ENCODE measurements at regions not wholly inside any gene's neighbourhood (a gene's known extent, or its start where the extent isn't known, plus 50 kb on each side); places are given as distances from the start of the nearest gene placed in this dataset.
A peak's percentile ranks its signal among the peaks of the same experiment; 100 is the strongest.

DNA sequence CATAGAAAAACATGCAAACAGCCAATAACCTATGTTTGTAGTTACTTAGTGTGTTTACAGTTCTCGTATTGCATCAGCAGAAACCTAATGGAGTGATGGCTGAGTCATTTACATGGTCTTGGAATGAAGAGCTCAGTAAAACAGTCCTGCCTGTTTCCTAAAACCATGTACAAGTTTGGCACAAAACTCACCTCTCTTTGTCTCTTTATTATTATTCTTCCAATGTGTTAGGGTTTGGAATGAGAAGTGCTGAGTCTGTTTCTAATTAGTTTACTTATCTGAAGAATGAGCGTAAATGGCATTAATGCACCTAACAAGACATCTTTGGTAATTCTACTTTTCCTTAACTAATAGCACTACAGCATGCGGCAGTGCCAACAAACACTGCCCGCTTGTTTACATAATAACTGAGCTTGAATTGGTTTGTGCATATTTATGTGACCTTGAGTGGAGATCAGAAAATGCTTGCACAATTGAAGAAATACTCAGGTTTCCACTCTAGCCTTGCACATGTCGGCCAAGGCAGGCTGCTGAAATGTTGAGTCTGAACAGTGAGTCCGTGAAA lies 385.4 kb upstream of the SEMA6D start:
- DNase-seq, result peak; percentile 59 to 61
- WGBS, 2 donors, result 34 to 41% methylated on average over 6 of the region's 6 CpGs
- intact Hi-C loops (cut with DNase I), result no loop called here
- TF ChIP-seq, protein P1, sequence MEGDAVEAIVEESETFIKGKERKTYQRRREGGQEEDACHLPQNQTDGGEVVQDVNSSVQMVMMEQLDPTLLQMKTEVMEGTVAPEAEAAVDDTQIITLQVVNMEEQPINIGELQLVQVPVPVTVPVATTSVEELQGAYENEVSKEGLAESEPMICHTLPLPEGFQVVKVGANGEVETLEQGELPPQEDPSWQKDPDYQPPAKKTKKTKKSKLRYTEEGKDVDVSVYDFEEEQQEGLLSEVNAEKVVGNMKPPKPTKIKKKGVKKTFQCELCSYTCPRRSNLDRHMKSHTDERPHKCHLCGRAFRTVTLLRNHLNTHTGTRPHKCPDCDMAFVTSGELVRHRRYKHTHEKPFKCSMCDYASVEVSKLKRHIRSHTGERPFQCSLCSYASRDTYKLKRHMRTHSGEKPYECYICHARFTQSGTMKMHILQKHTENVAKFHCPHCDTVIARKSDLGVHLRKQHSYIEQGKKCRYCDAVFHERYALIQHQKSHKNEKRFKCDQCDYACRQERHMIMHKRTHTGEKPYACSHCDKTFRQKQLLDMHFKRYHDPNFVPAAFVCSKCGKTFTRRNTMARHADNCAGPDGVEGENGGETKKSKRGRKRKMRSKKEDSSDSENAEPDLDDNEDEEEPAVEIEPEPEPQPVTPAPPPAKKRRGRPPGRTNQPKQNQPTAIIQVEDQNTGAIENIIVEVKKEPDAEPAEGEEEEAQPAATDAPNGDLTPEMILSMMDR (IDR thresholded peaks at IDR 0.05), result no peak
- TF ChIP-seq POLR2A (IDR thresholded peaks at IDR 0.05), result peak in 1 of 2 donors; percentile 38
- Histone ChIP-seq H3K27ac (peak overlapping the region; percentile 5 to 74 (median 68)), H3K4me1 (peaks cover 15 to 16% of the 10 kb centered on the region in 2 donors), H3K4me3 (replicated peaks in 1 of 3) (no peak overlapping the region), H3K36me3 (no peaks in the 10 kb centered on the region), H3K27me3 (no peaks in the 10 kb centered on the region), H3K9me3 (no peaks in the 10 kb centered on the region)

DNA sequence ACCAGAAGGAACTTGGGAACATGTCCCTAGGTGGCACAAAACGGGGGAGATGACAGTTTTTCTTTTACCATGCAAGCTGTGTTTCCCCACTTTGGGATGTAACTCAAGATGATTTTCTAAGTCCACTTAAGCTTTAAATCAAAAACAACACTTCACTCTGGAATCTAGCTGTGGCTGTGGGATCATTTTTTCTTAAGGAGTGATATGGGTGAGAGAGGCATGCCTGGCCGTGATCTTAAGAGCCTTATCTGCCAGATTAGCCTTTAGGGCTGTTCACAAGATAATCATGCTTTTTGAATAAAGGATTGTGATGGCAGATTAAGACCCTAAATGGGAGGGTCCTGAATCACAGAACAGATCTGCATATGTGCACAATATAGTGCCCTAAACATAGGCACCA lies 384.8 kb upstream of the SEMA6D start:
- H3K4me1 ChIP-seq, result peaks cover 15% of the 10 kb centered on the region in 2 donors
- no peak overlapping the region for H3K4me3 ChIP-seq (replicated peaks in 1 of 3)
- H3K27me3 ChIP-seq, result no peaks in the 10 kb centered on the region
- intact Hi-C loops (cut with DNase I), result no loop called here
- DNase-seq, result peak; percentile 2 to 4
- TF ChIP-seq, protein P1 (IDR thresholded peaks at IDR 0.05), result no peak
- TF ChIP-seq POLR2A (IDR thresholded peaks at IDR 0.05), result no peak
- H3K27ac ChIP-seq, result peak overlapping the region; percentile 5 to 74 (median 68)
- no peaks in the 10 kb centered on the region for H3K9me3 ChIP-seq
- H3K36me3 ChIP-seq, result no peaks in the 10 kb centered on the region
- WGBS, 2 donors, result 24 to 40% methylated on average over 2 of the region's 2 CpGs

DNA sequence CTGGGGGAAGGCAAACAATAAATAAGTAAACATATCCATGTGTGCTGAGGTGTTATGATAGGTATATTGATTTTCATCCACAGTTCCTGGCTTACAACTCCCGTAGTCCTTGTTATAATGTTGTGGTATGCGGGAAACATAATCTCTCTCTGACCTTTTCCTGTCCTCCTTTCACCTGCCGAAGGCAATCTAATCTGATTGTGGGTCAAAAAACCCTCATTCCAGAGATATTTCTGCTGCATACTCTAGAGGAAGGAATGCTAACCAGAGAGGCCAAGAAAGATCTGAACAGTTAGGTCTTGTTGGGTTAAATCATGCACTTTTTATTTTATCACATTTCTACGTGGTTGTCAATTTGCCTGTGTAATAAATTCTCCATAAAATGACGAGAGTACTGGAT lies 383.6 kb upstream of the SEMA6D start:
- Histone ChIP-seq H3K27me3 (no peaks in the 10 kb centered on the region), H3K36me3 (no peaks in the 10 kb centered on the region), H3K27ac (no peak overlapping the region), H3K9me3 (no peaks in the 10 kb centered on the region), H3K4me3 (replicated peaks in 1 of 3) (no peak overlapping the region), H3K4me1 (peaks cover 15% of the 10 kb centered on the region in 2 donors)
- DNase-seq, result no peak
- no peak for TF ChIP-seq POLR2A (IDR thresholded peaks at IDR 0.05)
- TF ChIP-seq, protein P1 (IDR thresholded peaks at IDR 0.05), result no peak
- 91 to 93% methylated on average over 5 of the region's 5 CpGs for WGBS, 2 donors
- intact Hi-C loops (cut with DNase I), result no loop called here

DNA sequence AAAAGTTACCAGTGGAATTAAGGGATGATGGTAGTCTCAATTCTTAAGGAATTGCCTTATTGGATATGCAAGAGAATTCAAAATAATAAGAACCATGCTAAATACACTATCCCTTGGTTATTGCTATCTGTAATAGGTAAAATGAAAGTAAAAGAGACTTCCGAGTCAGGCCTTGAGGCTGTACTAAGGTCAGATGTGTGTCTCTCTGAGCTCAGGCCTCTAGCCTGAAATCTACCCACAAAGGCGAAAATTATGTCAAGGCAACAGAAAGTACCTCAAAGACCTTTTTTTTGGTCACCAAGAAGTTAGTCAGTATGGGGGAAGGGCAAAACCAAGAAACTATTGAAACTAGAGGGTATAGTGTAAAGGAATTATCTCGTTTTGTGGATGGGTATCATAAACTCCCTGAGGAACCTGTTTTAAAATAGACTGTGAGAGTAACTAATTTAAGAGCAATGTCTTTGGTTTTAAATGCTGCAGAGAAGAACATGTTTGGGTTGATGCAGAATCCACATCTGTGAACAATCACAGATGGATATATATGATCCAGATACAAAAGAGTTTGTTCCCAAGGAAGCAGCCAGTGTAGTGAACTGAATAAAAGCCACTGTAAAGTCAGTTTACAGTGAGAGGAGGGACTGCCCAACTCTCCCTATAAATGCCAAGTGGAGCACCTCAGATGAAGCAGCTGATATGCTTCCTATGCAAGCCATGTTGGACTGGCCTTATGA lies 382.3 kb upstream of the SEMA6D start:
- Histone ChIP-seq H3K27ac (no peak overlapping the region), H3K27me3 (no peaks in the 10 kb centered on the region), H3K9me3 (no peaks in the 10 kb centered on the region), H3K4me1 (peaks cover 22% of the 10 kb centered on the region in 2 donors), H3K4me3 (replicated peaks in 1 of 3) (no peak overlapping the region), H3K36me3 (no peaks in the 10 kb centered on the region)
- DNase-seq, result no peak
- 91% methylated on average over 3 of the region's 3 CpGs for WGBS, 2 donors
- TF ChIP-seq, protein P1 (IDR thresholded peaks at IDR 0.05), result no peak
- no peak for TF ChIP-seq POLR2A (IDR thresholded peaks at IDR 0.05)
- intact Hi-C loops (cut with DNase I), result no loop called here

DNA sequence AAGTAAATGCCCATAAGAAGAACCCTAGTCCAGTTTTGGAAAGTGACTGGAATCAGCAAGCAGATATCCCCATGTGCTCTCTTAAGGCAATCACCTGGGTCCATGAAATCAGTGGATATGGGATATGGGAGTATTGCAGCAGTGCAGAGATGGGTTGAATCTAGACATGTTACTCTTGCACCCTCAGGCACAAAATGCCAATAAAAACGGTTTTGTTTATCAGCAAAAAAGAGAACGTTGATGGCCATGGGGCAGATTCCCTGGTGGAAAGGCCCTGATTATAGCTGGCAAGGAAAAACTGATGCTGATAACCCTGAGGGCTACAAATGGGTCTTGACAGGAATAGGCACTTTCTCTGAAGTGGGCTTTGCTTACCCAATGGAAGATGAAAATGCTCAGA lies 380.2 kb upstream of the SEMA6D start:
- H3K27me3 ChIP-seq, result no peaks in the 10 kb centered on the region
- DNase-seq, result no peak
- peaks cover 30 to 37% of the 10 kb centered on the region in 2 donors for H3K4me1 ChIP-seq
- H3K4me3 ChIP-seq (replicated peaks in 1 of 3), result no peak overlapping the region
- H3K36me3 ChIP-seq, result no peaks in the 10 kb centered on the region
- intact Hi-C loops (cut with DNase I), result no loop called here
- no peak overlapping the region for H3K27ac ChIP-seq
- WGBS, 2 donors, result 91 to 92% methylated on average over 2 of the region's 2 CpGs
- no peak for TF ChIP-seq POLR2A (IDR thresholded peaks at IDR 0.05)
- TF ChIP-seq, protein P1 (IDR thresholded peaks at IDR 0.05), result no peak
- H3K9me3 ChIP-seq, result no peaks in the 10 kb centered on the region

All from thyroid gland (tissue), 4 donors.